OCI-LY7 (cell line): ENCODE measurements at regions not wholly inside any gene's neighbourhood (a gene's known extent, or its start where the extent isn't known, plus 50 kb on each side); places are given as distances from the start of the nearest gene placed in this dataset.

Source experiments
- BruUV-seq: library from RNA; stranded (reverse); fragments of 400-500 nt; replicated peaks from 2 replicates; lab custom pipeline; 2021; lab: Mats Ljungman, UMichigan
- CTCF ChIA-PET: fragments of 300-600 bp; sonication (Branson Sonifier 250); formaldehyde crosslinking; loops from one replicate; lab custom pipeline; 2022; ENCODE audit warnings: antibody characterized with exemption; ENCODE audit not compliant: unreplicated experiment; lab: Charles Lee
- POLR2A ChIA-PET: fragments of 300-600 bp; sonication (Branson Sonifier 250); formaldehyde crosslinking; loops from one replicate; lab custom pipeline; 2022; ENCODE audit warnings: antibody characterized with exemption; lab: Charles Lee
- DNase-seq: peaks from one replicate; pipeline ENCODE4 v3.0.0-alpha.2; 2015; ENCODE audit warnings: low spot score
- H2AFZ ChIP-seq: fragments of 200-600 bp; sonication (generic), shearing (Covaris generic); 2 replicates; pipeline ENCODE4 v1.6.1; 2014; ENCODE audit warnings: mild to moderate bottlenecking, antibody characterized with exemption, low read length, moderate library complexity
- H3K27ac ChIP-seq: fragments of 200-600 bp; sonication (generic); 2 replicates; pipeline ENCODE4 v1.5.1; 2014; ENCODE audit warnings: mixed run types, low read depth, mild to moderate bottlenecking, moderate library complexity, low read length, inconsistent platforms; ENCODE audit not compliant: poor library complexity, severe bottlenecking
- H3K36me3 ChIP-seq: fragments of 200-600 bp; sonication (generic); 2 replicates; pipeline ENCODE4 v1.6.1; 2014; ENCODE audit warnings: mild to moderate bottlenecking, antibody characterized with exemption, low read length, moderate library complexity, mixed read lengths; ENCODE audit not compliant: insufficient read depth
- H3K4me1 ChIP-seq: fragments of 200-600 bp; sonication (generic); 2 replicates; pipeline ENCODE4 v1.5.1; 2014; ENCODE audit warnings: mild to moderate bottlenecking, low read length; ENCODE audit not compliant: insufficient read depth, poor library complexity, severe bottlenecking
- H3K4me2 ChIP-seq: fragments of 200-600 bp; sonication (generic); 2 replicates; pipeline ENCODE4 v1.6.1; 2014; ENCODE audit warnings: mild to moderate bottlenecking, low read length
- H3K4me3 ChIP-seq: fragments of 200-600 bp; sonication (generic); 2 replicates; pipeline ENCODE4 v1.5.1; 2014; ENCODE audit warnings: mild to moderate bottlenecking, low read depth, low read length; ENCODE audit not compliant: poor library complexity, severe bottlenecking
- H3K79me2 ChIP-seq: fragments of 200-600 bp; sonication (generic); 2 replicates; pipeline ENCODE4 v1.6.1; 2016; ENCODE audit warnings: low read depth, mild to moderate bottlenecking, low read length, moderate library complexity, mixed read lengths; ENCODE audit not compliant: insufficient read depth
- H3K9me2 ChIP-seq: fragments of 200-600 bp; sonication (generic); 2 replicates; pipeline ENCODE4 v1.6.1; 2016; ENCODE audit warnings: mild to moderate bottlenecking, low read length, mixed read lengths; ENCODE audit not compliant: insufficient read depth
- H3K9me3 ChIP-seq: fragments of 200-600 bp; sonication (generic); 2 replicates; pipeline ENCODE4 v1.6.1; 2014; ENCODE audit warnings: mild to moderate bottlenecking, mixed run types, low read length, mixed read lengths
- H4K20me1 ChIP-seq: fragments of 200-600 bp; sonication (generic); 2 replicates; pipeline ENCODE4 v1.6.1; 2014; ENCODE audit warnings: mild to moderate bottlenecking, antibody characterized with exemption, low read length, moderate library complexity, mixed read lengths; ENCODE audit not compliant: insufficient read depth
- CTCF ChIP-seq: fragments of 200-600 bp; sonication (generic); conservative IDR thresholded peaks from 2 replicates; pipeline ENCODE4 v1.5.1; 2014; ENCODE audit warnings: mild to moderate bottlenecking, antibody characterized with exemption, low read length, moderate library complexity, mixed read lengths
- EZH2phosphoT487 ChIP-seq: fragments of 200-600 bp; sonication (generic); IDR thresholded peaks from 2 replicates; pipeline ENCODE4 v1.6.1; 2018; ENCODE audit warnings: low read depth, borderline replicate concordance, mild to moderate bottlenecking, mixed run types, antibody characterized with exemption, low read length, moderate library complexity, mixed read lengths
- intact Hi-C: fragments of 100-400 bp; cut with micrococcal nuclease; formaldehyde crosslinking; loops from one replicate; pipeline ENCODE4 v1.10.0; 2022; ENCODE audit not compliant: unreplicated experiment

GRCh38 chr15:36278219-36278618 lies 301.2 kb upstream of the CDIN1 start:
- Histone ChIP-seq H3K79me2 (no peaks in the 10 kb centered on the region), H3K4me2 (no peak overlapping the region), H4K20me1 (no peaks in the 10 kb centered on the region), H3K9me2 (no peaks in the 10 kb centered on the region), H3K36me3 (no peaks in the 10 kb centered on the region), H3K4me3 (no peak overlapping the region), H3K27ac (no peak overlapping the region), H3K4me1 (no peaks in the 10 kb centered on the region), H3K9me3 (no peaks in the 10 kb centered on the region), H2AFZ (no peak overlapping the region)
- intact Hi-C loops, result no loop called here
- TF ChIP-seq CTCF, result 0 out of 2 replicates have a peak, but pooled peaks have one; percentile 14
- TF ChIP-seq EZH2phosphoT487, result no peak
- ChIA-PET POLR2A (no interaction called here), CTCF (no interaction called here)
- DNase-seq, result no peak
- BruUV-seq, result no TSS peak

GRCh38 chr15:36282821-36283220 lies 296.6 kb upstream of the CDIN1 start:
- TF ChIP-seq CTCF, result no peak
- TF ChIP-seq EZH2phosphoT487, result no peak
- Histone ChIP-seq H3K79me2 (no peaks in the 10 kb centered on the region), H3K4me1 (no peaks in the 10 kb centered on the region), H3K9me3 (no peaks in the 10 kb centered on the region), H3K36me3 (no peaks in the 10 kb centered on the region), H3K4me2 (no peak overlapping the region), H3K9me2 (no peaks in the 10 kb centered on the region), H4K20me1 (no peaks in the 10 kb centered on the region), H2AFZ (no peak overlapping the region), H3K4me3 (no peak overlapping the region), H3K27ac (no peak overlapping the region)
- BruUV-seq, result no TSS peak
- POLR2A ChIA-PET, result no interaction called here
- DNase-seq, result no peak
- CTCF ChIA-PET, result no interaction called here
- intact Hi-C loops, result no loop called here

GRCh38 chr15:36284911-36285310 lies 294.5 kb upstream of the CDIN1 start:
- Histone ChIP-seq H3K9me2 (no peaks in the 10 kb centered on the region), H3K9me3 (no peaks in the 10 kb centered on the region), H3K4me2 (no peak overlapping the region), H3K27ac (no peak overlapping the region), H3K36me3 (no peaks in the 10 kb centered on the region), H4K20me1 (no peaks in the 10 kb centered on the region), H2AFZ (no peak overlapping the region), H3K4me1 (no peaks in the 10 kb centered on the region), H3K79me2 (no peaks in the 10 kb centered on the region), H3K4me3 (no peak overlapping the region)
- intact Hi-C loops, result no loop called here
- no peak for DNase-seq
- TF ChIP-seq EZH2phosphoT487 (no peak), CTCF (no peak)
- POLR2A ChIA-PET, result no interaction called here
- no TSS peak for BruUV-seq
- CTCF ChIA-PET, result no interaction called here
